GM18870 (cell line): ENCODE measurements at regions not wholly inside any gene's neighbourhood (a gene's known extent, or its start where the extent isn't known, plus 50 kb on each side); places are given as distances from the start of the nearest gene placed in this dataset.

Experiments
- ATAC-seq: cut with Tn5 transposase; IDR thresholded peaks from one replicate; pipeline ENCODE4 v1.9.1; 2021; ENCODE audit warnings: moderate library complexity; ENCODE audit not compliant: unreplicated experiment

DNA sequence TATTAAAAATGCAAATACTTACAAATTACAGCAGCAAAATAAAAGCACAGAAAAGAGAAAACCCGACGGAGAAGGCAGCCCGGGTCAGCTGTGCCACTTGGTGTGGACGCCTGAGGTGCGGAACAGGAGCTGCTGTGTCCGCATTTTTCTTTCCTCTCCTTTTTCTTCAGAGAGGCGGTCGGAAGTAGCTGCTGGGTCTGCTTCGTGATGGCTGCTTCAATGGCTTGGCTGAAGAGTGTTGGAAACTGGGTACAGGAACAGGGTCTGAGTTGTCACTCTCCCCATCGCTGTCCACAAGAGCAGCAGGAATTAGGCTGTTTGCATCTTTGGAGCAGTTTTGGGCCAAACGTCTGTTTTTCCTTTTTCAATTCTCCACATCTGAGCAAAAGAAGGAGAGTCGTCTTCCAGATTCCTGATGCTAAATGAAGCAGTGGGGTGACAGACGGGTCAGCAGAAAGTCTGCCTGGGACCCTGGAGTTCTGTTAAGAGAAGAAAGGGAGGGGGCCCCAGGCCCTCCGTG is 53.5 kb upstream of the ARL8B start:
- no peak for ATAC-seq

DNA sequence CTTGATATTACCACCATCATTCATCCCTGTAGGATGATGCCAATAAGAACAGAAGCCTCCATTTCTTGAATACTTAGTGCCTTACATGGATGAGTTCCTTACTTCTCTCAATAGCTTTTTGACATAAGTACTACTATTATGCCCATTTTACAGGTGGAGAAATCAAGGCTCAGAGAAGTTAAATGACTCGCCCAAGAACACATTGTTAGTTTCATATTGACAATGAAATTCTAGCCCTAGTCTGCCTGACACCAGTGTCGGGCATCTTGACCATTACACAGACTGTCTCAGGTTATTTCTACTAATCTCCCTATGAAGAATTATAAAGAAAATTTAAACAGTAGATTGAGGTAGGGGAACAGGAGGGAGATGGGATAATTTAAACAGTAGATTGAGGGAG is 52.5 kb upstream of the ARL8B start:
- ATAC-seq: no peak

DNA sequence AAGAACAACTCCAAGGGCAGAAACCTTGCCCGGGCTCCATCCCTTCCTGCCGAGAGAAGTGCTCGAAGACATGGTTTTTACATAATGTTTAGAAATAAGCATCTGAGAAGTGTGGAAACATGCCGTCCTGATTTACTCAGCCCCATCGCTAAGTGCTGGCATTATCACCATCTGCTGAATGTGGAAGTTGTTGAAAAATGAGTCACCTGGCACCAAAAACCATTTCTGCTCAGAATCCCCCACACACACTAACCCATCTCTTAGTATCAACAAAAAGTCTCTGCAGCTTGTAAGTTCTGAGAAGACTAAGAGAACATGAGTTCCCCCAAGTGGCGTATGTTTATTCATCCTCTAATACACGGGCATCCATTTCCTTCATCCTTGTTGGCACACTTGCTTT is 51.0 kb upstream of the ARL8B start:
- ATAC-seq: no peak

DNA sequence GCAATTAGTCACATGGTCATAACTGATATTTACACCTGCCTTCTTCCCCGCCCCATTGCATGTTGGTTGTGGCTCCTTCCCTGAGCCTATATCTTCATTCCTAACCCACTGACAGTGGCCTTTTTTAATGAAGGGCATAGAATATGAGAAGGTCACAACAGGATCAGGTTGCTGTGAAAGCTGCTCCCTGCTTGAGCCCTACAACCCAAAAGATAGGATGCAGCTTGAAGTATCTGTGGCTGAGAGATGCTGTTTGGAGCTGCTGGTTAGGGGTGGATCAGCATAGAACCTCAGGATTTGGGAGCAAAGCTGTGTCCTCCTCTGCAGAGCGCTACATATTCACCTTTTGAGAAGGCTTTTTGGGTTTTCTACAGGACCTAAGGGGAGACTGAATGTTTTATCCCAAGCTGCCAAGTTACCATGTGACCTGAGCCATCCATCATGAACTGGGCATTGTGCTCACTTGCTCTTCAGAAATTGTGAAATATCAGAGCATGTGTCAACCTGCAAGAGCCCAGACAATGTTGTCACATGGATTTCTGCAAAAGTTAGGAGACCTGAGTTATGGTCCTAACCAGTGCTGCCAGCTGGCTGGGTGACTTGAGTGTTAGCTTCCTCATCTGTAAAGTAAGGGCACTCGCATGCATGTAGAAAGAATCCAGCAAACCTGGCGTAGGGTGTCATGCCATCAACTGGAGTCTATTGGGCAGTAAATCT is 49.8 kb upstream of the ARL8B start:
- ATAC-seq: no peak
